H1 (cell line): ENCODE measurements at regions not wholly inside any gene's neighbourhood (a gene's known extent, or its start where the extent isn't known, plus 50 kb on each side); places are given as distances from the start of the nearest gene placed in this dataset. TPM values are rescaled to one million over a fixed set of nuclear protein-coding genes. Genes with fewer than 3 reads are reported as not detected.

Experiments
- small RNA-seq: library from polyadenylated mRNA; stranded (forward); fragments of <200 nt; extraction: miRNeasy Mini kit (QIAGEN cat#:217004); gene quantifications from one replicate; pipeline ENCODE3, GENCODE V24; 2013; ENCODE audit not compliant: insufficient read depth

Small RNA genes lying in the stretch of these regions (small RNA-seq; reads per million reads assigned to genes)
- gene RNU6-931P: not detected
